DOHH2 (cell line): ENCODE measurements at regions not wholly inside any gene's neighbourhood (a gene's known extent, or its start where the extent isn't known, plus 50 kb on each side); places are given as distances from the start of the nearest gene placed in this dataset.

Experiments
- H3F3A ChIP-seq: fragments of 200-600 bp; sonication (generic), shearing (Covaris generic); 2 replicates; pipeline ENCODE4 v1.6.0; 2016; ENCODE audit warnings: antibody characterized with exemption, mild to moderate bottlenecking; ENCODE audit not compliant: control insufficient read depth, insufficient read depth
- H3K27ac ChIP-seq: fragments of 200-600 bp; sonication (generic); 2 replicates; pipeline ENCODE4 v1.5.1; 2014; ENCODE audit warnings: low read depth, mild to moderate bottlenecking, low read length, moderate library complexity
- H3K27me3 ChIP-seq: fragments of 200-600 bp; sonication (generic); 2 replicates; pipeline ENCODE4 v1.6.1; 2014; ENCODE audit warnings: mild to moderate bottlenecking, low read length, mixed read lengths; ENCODE audit not compliant: control insufficient read depth
- H3K36me3 ChIP-seq: fragments of 200-600 bp; sonication (generic); 2 replicates; pipeline ENCODE4 v1.6.1; 2014; ENCODE audit warnings: mild to moderate bottlenecking, low read length, moderate library complexity, mixed read lengths; ENCODE audit not compliant: control insufficient read depth
- H3K4me1 ChIP-seq: fragments of 200-600 bp; sonication (generic); 2 replicates; pipeline ENCODE4 v1.6.1; 2014; ENCODE audit warnings: mild to moderate bottlenecking, low read length, mixed read lengths; ENCODE audit not compliant: control insufficient read depth
- H3K4me2 ChIP-seq: fragments of 200-600 bp; sonication (generic); 2 replicates; pipeline ENCODE4 v1.6.0; 2014; ENCODE audit warnings: mild to moderate bottlenecking, low read length, moderate library complexity
- H3K4me3 ChIP-seq: fragments of 200-600 bp; sonication (generic); 2 replicates; pipeline ENCODE4 v1.5.1; 2014; ENCODE audit warnings: mild to moderate bottlenecking, low read length, mixed read lengths
- H3K79me2 ChIP-seq: fragments of 200-600 bp; sonication (generic); 2 replicates; pipeline ENCODE4 v1.6.1; 2014; ENCODE audit warnings: mild to moderate bottlenecking, low read length, mixed read lengths; ENCODE audit not compliant: control insufficient read depth
- H3K9me2 ChIP-seq: fragments of 200-600 bp; sonication (generic); replicated peaks from 2 replicates; pipeline ENCODE4 v1.6.1; 2014; ENCODE audit warnings: mild to moderate bottlenecking, low read length, mixed read lengths; ENCODE audit not compliant: control insufficient read depth
- H3K9me3 ChIP-seq: fragments of 200-600 bp; sonication (generic); 2 replicates; pipeline ENCODE4 v1.6.1; 2014; ENCODE audit warnings: antibody characterized with exemption, low read length, mixed read lengths; ENCODE audit not compliant: control insufficient read depth, insufficient read depth
- H4K20me1 ChIP-seq: fragments of 200-600 bp; sonication (generic); 2 replicates; pipeline ENCODE4 v1.6.0; 2014; ENCODE audit warnings: low read depth, mild to moderate bottlenecking, antibody characterized with exemption, low read length, moderate library complexity; ENCODE audit not compliant: control insufficient read depth, insufficient read depth
- CTCF ChIP-seq: fragments of 200-600 bp; sonication (generic); IDR thresholded peaks from one replicate; pipeline ENCODE4 v1.5.1; 2014; ENCODE audit warnings: antibody characterized with exemption, mild to moderate bottlenecking, low read depth, low read length; ENCODE audit not compliant: poor library complexity, severe bottlenecking
- EZH2phosphoT487 ChIP-seq: fragments of 200-600 bp; sonication (generic); IDR thresholded peaks from 2 replicates; pipeline ENCODE4 v1.6.1; 2017; ENCODE audit warnings: borderline replicate concordance, mild to moderate bottlenecking, antibody characterized with exemption, low read length, moderate library complexity, mixed read lengths

GRCh38 chr15:29334544-29334943 lies 64.9 kb upstream of the NSMCE3 start:
- no peak overlapping the region for H3K4me3 ChIP-seq
- no peaks in the 10 kb centered on the region for H3F3A ChIP-seq
- H3K27ac ChIP-seq: no peak overlapping the region
- TF ChIP-seq CTCF: no peak
- TF ChIP-seq EZH2phosphoT487: no peak
- no peaks in the 10 kb centered on the region for H3K79me2 ChIP-seq
- H3K4me2 ChIP-seq: no peak overlapping the region
- no peaks in the 10 kb centered on the region for H3K36me3 ChIP-seq
- no peaks in the 10 kb centered on the region for H4K20me1 ChIP-seq
- no peaks in the 10 kb centered on the region for H3K9me3 ChIP-seq
- H3K4me1 ChIP-seq: peaks cover under 1% of the 10 kb centered on the region
- H3K9me2 ChIP-seq: no peaks in the 10 kb centered on the region
- H3K27me3 ChIP-seq: no peaks in the 10 kb centered on the region

- Histone ChIP-seq H3K9me3 (no peaks in the 10 kb centered on the region), H3K4me1 (peaks cover 10% of the 10 kb centered on the region), H3K27me3 (no peaks in the 10 kb centered on the region), H3K27ac (no peak overlapping the region), H3K4me3 (no peak overlapping the region), H3K9me2 (no peaks in the 10 kb centered on the region), H4K20me1 (no peaks in the 10 kb centered on the region), H3K36me3 (no peaks in the 10 kb centered on the region), H3K79me2 (no peaks in the 10 kb centered on the region), H3K4me2 (no peak overlapping the region), H3F3A (no peaks in the 10 kb centered on the region)
- TF ChIP-seq EZH2phosphoT487 (no peak), CTCF (no peak)
Measured at GRCh38 chr15:29333261-29333660, 63.6 kb upstream of the NSMCE3 start.

GRCh38 chr15:29331669-29332068 lies 62.0 kb upstream of the NSMCE3 start:
- H3K4me2 ChIP-seq: no peak overlapping the region
- no peak overlapping the region for H3K27ac ChIP-seq
- no peaks in the 10 kb centered on the region for H3K36me3 ChIP-seq
- H3K9me2 ChIP-seq: no peaks in the 10 kb centered on the region
- no peaks in the 10 kb centered on the region for H3F3A ChIP-seq
- H3K9me3 ChIP-seq: no peaks in the 10 kb centered on the region
- no peaks in the 10 kb centered on the region for H4K20me1 ChIP-seq
- no peak overlapping the region for H3K4me3 ChIP-seq
- no peaks in the 10 kb centered on the region for H3K79me2 ChIP-seq
- TF ChIP-seq EZH2phosphoT487 (no peak), CTCF (no peak)
- peaks cover 10% of the 10 kb centered on the region for H3K4me1 ChIP-seq
- H3K27me3 ChIP-seq: no peaks in the 10 kb centered on the region

GRCh38 chr15:29331071-29331470 lies 61.4 kb upstream of the NSMCE3 start:
- H3K4me2 ChIP-seq: no peak overlapping the region
- H3K27ac ChIP-seq: no peak overlapping the region
- peaks cover 1% of the 10 kb centered on the region; the same call in 1 of the 2 replicates for H3K9me3 ChIP-seq
- no peaks in the 10 kb centered on the region for H3K79me2 ChIP-seq
- H3F3A ChIP-seq: no peaks in the 10 kb centered on the region
- H3K36me3 ChIP-seq: no peaks in the 10 kb centered on the region
- H3K9me2 ChIP-seq: no peaks in the 10 kb centered on the region
- no peaks in the 10 kb centered on the region for H4K20me1 ChIP-seq
- peaks cover 10% of the 10 kb centered on the region for H3K4me1 ChIP-seq
- no peak overlapping the region for H3K4me3 ChIP-seq
- H3K27me3 ChIP-seq: no peaks in the 10 kb centered on the region
- TF ChIP-seq EZH2phosphoT487 (no peak), CTCF (no peak)
